H9 (cell line): ENCODE measurements at regions not wholly inside any gene's neighbourhood (a gene's known extent, or its start where the extent isn't known, plus 50 kb on each side); places are given as distances from the start of the nearest gene placed in this dataset.

Source experiments
- DNase-seq: peaks from one replicate; pipeline ENCODE4 v3.0.0-alpha.2; 2017
- H2AFZ ChIP-seq: one replicate; pipeline ENCODE4 v1.6.1; 2013; ENCODE audit warnings: mild to moderate bottlenecking, low read length, control low read depth, moderate library complexity
- H2AK5ac ChIP-seq: 2 replicates; pipeline ENCODE4 v1.6.1; 2013; ENCODE audit warnings: low read length, control low read depth, mixed read lengths; ENCODE audit not compliant: insufficient read length
- H2BK120ac ChIP-seq: one replicate; pipeline ENCODE4 v1.6.1; 2013; ENCODE audit warnings: low read depth, mild to moderate bottlenecking, low read length, control low read depth, inconsistent platforms; ENCODE audit not compliant: poor library complexity, severe bottlenecking
- H2BK12ac ChIP-seq: 2 replicates; pipeline ENCODE4 v1.6.1; 2013; ENCODE audit warnings: low read length, control low read depth, mixed read lengths, low read depth; ENCODE audit not compliant: insufficient read length
- H2BK15ac ChIP-seq: 2 replicates; pipeline ENCODE4 v1.6.1; 2013; ENCODE audit warnings: low read depth, low read length, control low read depth
- H2BK20ac ChIP-seq: one replicate; pipeline ENCODE4 v1.6.1; 2013; ENCODE audit warnings: low read depth, mild to moderate bottlenecking, low read length, control low read depth, inconsistent platforms; ENCODE audit not compliant: poor library complexity, severe bottlenecking
- H2BK5ac ChIP-seq: 2 replicates; pipeline ENCODE4 v1.6.1; 2013; ENCODE audit warnings: low read length, control low read depth, mixed read lengths; ENCODE audit not compliant: insufficient read length
- H3K14ac ChIP-seq: 2 replicates; pipeline ENCODE4 v1.6.1; 2013; ENCODE audit warnings: low read length, control low read depth; ENCODE audit not compliant: insufficient read depth
- H3K18ac ChIP-seq: 2 replicates; pipeline ENCODE4 v1.6.1; 2013; ENCODE audit warnings: low read depth, mild to moderate bottlenecking, mixed read lengths, low read length, control low read depth; ENCODE audit not compliant: insufficient read length
- H3K23ac ChIP-seq: 2 replicates; pipeline ENCODE4 v1.6.1; 2013; ENCODE audit warnings: low read length, control low read depth, mixed read lengths, low read depth; ENCODE audit not compliant: insufficient read length
- H3K23me2 ChIP-seq: 2 replicates; pipeline ENCODE4 v1.6.1; 2013; ENCODE audit warnings: low read depth, mild to moderate bottlenecking, mixed read lengths, low read length, control low read depth; ENCODE audit not compliant: insufficient read length, poor library complexity, severe bottlenecking
- H3K27ac ChIP-seq: 2 replicates; pipeline ENCODE4 v1.5.1; 2013; ENCODE audit warnings: low read length, control low read depth, mixed read lengths, low read depth; ENCODE audit not compliant: insufficient read length
- H3K27me3 ChIP-seq: 2 replicates; pipeline ENCODE4 v1.6.1; 2013; ENCODE audit warnings: low read length, control low read depth, inconsistent platforms; ENCODE audit not compliant: insufficient read depth
- H3K4ac ChIP-seq: 2 replicates; pipeline ENCODE4 v1.6.1; 2013; ENCODE audit warnings: low read depth, mild to moderate bottlenecking, control low read depth, inconsistent platforms, low read length, moderate library complexity
- H3K4me1 ChIP-seq: 2 replicates; pipeline ENCODE4 v1.6.1; 2013; ENCODE audit warnings: low read length, control low read depth, inconsistent platforms; ENCODE audit not compliant: insufficient read depth
- H3K4me2 ChIP-seq: 2 replicates; pipeline ENCODE4 v1.6.1; 2013; ENCODE audit warnings: low read length, control low read depth, mixed read lengths; ENCODE audit not compliant: insufficient read length, insufficient read depth
- H3K56ac ChIP-seq: 2 replicates; pipeline ENCODE4 v1.6.1; 2013; ENCODE audit warnings: low read depth, mild to moderate bottlenecking, mixed read lengths, low read length, control low read depth; ENCODE audit not compliant: insufficient read length
- H3K79me1 ChIP-seq: 2 replicates; pipeline ENCODE4 v1.6.1; 2013; ENCODE audit warnings: low read depth, mild to moderate bottlenecking, moderate library complexity, low read length, control low read depth, inconsistent platforms; ENCODE audit not compliant: insufficient read depth, poor library complexity, severe bottlenecking
- H3K79me2 ChIP-seq: 2 replicates; pipeline ENCODE4 v1.6.1; 2013; ENCODE audit warnings: low read length, control low read depth, inconsistent platforms; ENCODE audit not compliant: insufficient read depth
- H3K9ac ChIP-seq: 2 replicates; pipeline ENCODE4 v1.6.1; 2013; ENCODE audit warnings: low read length, control low read depth, mixed read lengths; ENCODE audit not compliant: insufficient read length; ENCODE audit errors: extremely low read depth
- H3K9me3 ChIP-seq: one replicate; pipeline ENCODE4 v1.6.1; 2013; ENCODE audit warnings: low read depth, low read length, inconsistent platforms; ENCODE audit not compliant: control insufficient read depth
- H3T11ph ChIP-seq: one replicate; pipeline ENCODE4 v1.6.1; 2013; ENCODE audit warnings: mild to moderate bottlenecking, low read length, control low read depth, inconsistent platforms
- H4K20me1 ChIP-seq: one replicate; pipeline ENCODE4 v1.6.1; 2013; ENCODE audit not compliant: control insufficient read depth, insufficient read length, insufficient read depth
- H4K5ac ChIP-seq: 2 replicates; pipeline ENCODE4 v1.6.1; 2013; ENCODE audit warnings: low read depth, mild to moderate bottlenecking, mixed read lengths, low read length, control low read depth; ENCODE audit not compliant: insufficient read length
- H4K8ac ChIP-seq: replicated peaks from 2 replicates; pipeline ENCODE4 v1.6.1; 2013; ENCODE audit warnings: low read length, control low read depth, mixed read lengths, low read depth; ENCODE audit not compliant: insufficient read length
- H4K91ac ChIP-seq: 2 replicates; pipeline ENCODE4 v1.6.1; 2013; ENCODE audit warnings: low read depth, mild to moderate bottlenecking, moderate library complexity, mixed read lengths, low read length, control low read depth; ENCODE audit not compliant: insufficient read length
- H3K27ac Mint-ChIP-seq, 3 experiments: 2 replicates in 2 of 3; 3 replicates in 1 of 3; pipeline ENCODE4 v1.8.0; 2020 to 2021; ENCODE audit warnings: mixed read lengths in 3 of 3, mild to moderate bottlenecking in 1 of 3, moderate library complexity in 1 of 3
- H3K27me3 Mint-ChIP-seq: 2 replicates; pipeline ENCODE4 v1.8.0; 2021; ENCODE audit warnings: low read depth, mild to moderate bottlenecking, moderate library complexity, mixed read lengths
- H3K36me3 Mint-ChIP-seq, 3 experiments: 2 replicates in 2 of 3; 3 replicates in 1 of 3; pipeline ENCODE4 v1.8.0; 2020 to 2021; ENCODE audit warnings: low read depth in 3 of 3, mixed read lengths in 3 of 3; ENCODE audit not compliant: insufficient read depth in 1 of 3
- H3K4me1 Mint-ChIP-seq, 2 experiments: 2 replicates each; pipeline ENCODE4 v1.8.0; 2020; ENCODE audit warnings: mixed read lengths in 2 of 2
- H3K4me3 Mint-ChIP-seq, 2 experiments: 2 replicates in 1 of 2; 3 replicates in 1 of 2; pipeline ENCODE4 v1.8.0; 2020 to 2021; ENCODE audit warnings: mild to moderate bottlenecking in 2 of 2, mixed read lengths in 2 of 2, moderate library complexity in 1 of 2
- H3K9me3 Mint-ChIP-seq, 2 experiments: 2 replicates in 1 of 2; 3 replicates in 1 of 2; pipeline ENCODE4 v1.8.0; 2020; ENCODE audit warnings: mild to moderate bottlenecking in 2 of 2, mixed read lengths in 2 of 2, moderate library complexity in 1 of 2
- CTCF ChIP-seq: fragments of 200-600 bp; sonication (generic); conservative IDR thresholded peaks from 3 replicates; pipeline ENCODE4 v1.8.0; 2021; ENCODE audit warnings: antibody characterized with exemption, mild to moderate bottlenecking
- WGBS: extraction: QIAGEN DNeasy Blood & Tissue Kit; methylation state at CpG from one replicate; pipeline ENCODE4 v1.1.7; 2013; ENCODE audit warnings: missing lambda C conversion rate, low lambda C conversion rate, mixed read lengths; ENCODE audit not compliant: insufficient read length; ENCODE audit errors: extremely low coverage; 5-methylcytosine and 5-hydroxymethylcytosine counted together

GRCh38 chr2:215750763-215751162 lies 262.6 kb downstream of the MREG start:
- no peak overlapping the region for H3K14ac ChIP-seq
- DNase-seq, result no peak
- Mint-ChIP-seq H3K4me3 (no peak overlapping the region), H3K36me3 (no peaks in the 10 kb centered on the region; a peak in 1 of 7 replicates), H3K27ac (no peak overlapping the region), H3K4me1 (no peaks in the 10 kb centered on the region), H3K9me3 (no peaks in the 10 kb centered on the region), H3K27me3 (no peaks in the 10 kb centered on the region; the same call in 1 of the 2 replicates)
- no peak overlapping the region for H3K4ac ChIP-seq
- H3K79me2 ChIP-seq, result no peaks in the 10 kb centered on the region
- no peaks in the 10 kb centered on the region for H3K79me1 ChIP-seq
- no peak overlapping the region for H3K56ac ChIP-seq
- no peaks in the 10 kb centered on the region for H3K23me2 ChIP-seq
- H3K4me2 ChIP-seq, result no peak overlapping the region
- no peaks in the 10 kb centered on the region for H3K4me1 ChIP-seq
- no peaks in the 10 kb centered on the region for H3K27me3 ChIP-seq
- H2BK120ac ChIP-seq, result no peak overlapping the region
- no peaks in the 10 kb centered on the region for H4K20me1 ChIP-seq
- no CpG with 5 or more reads among the region's 4 CpGs for WGBS
- no peak overlapping the region for H3K9ac ChIP-seq
- H4K5ac ChIP-seq, result no peak overlapping the region
- no peak overlapping the region for H2BK5ac ChIP-seq
- H4K91ac ChIP-seq, result no peak overlapping the region
- H3K18ac ChIP-seq, result no peak overlapping the region
- no peak overlapping the region for H2AFZ ChIP-seq
- H2BK20ac ChIP-seq, result no peak overlapping the region
- H2AK5ac ChIP-seq, result no peak overlapping the region
- no peak overlapping the region for H3K23ac ChIP-seq
- TF ChIP-seq CTCF, result no peak
- H4K8ac ChIP-seq, result no peak overlapping the region
- no peak overlapping the region for H3K27ac ChIP-seq
- H2BK15ac ChIP-seq, result no peak overlapping the region
- H3K9me3 ChIP-seq, result no peaks in the 10 kb centered on the region
- no peak overlapping the region for H2BK12ac ChIP-seq
- no peak overlapping the region for H3T11ph ChIP-seq
